Urinary bladder (tissue), 3 donors: ENCODE measurements at regions not wholly inside any gene's neighbourhood (a gene's known extent, or its start where the extent isn't known, plus 50 kb on each side); places are given as distances from the start of the nearest gene placed in this dataset.

Experiments
- DNase-seq: peaks from one replicate; pipeline ENCODE4 v3.0.0-alpha.2; 2015; ENCODE audit errors: extremely low spot score
- H3K27ac ChIP-seq: one replicate; pipeline ENCODE4 v1.5.1; 2013; ENCODE audit warnings: low read depth, mild to moderate bottlenecking, moderate library complexity
- H3K36me3 ChIP-seq: one replicate; pipeline ENCODE4 v1.6.1; 2013; ENCODE audit warnings: mild to moderate bottlenecking, moderate library complexity; ENCODE audit not compliant: insufficient read depth
- H3K4me1 ChIP-seq: one replicate; pipeline ENCODE4 v1.6.1; 2013; ENCODE audit warnings: mild to moderate bottlenecking, moderate library complexity; ENCODE audit not compliant: insufficient read depth
- H3K4me3 ChIP-seq: one replicate; pipeline ENCODE4 v1.5.1; 2013; ENCODE audit warnings: low read depth, low read length
- WGBS: extraction: QIAGEN DNeasy Blood & Tissue Kit; methylation state at CpG from one replicate; pipeline ENCODE4 v1.1.7; 2013; 5-methylcytosine and 5-hydroxymethylcytosine counted together
- donor health status: healthy with polysubstance abuse.
- donor health status: healthy.

- Histone ChIP-seq H3K27ac (no peak overlapping the region), H3K4me3 (no peak overlapping the region), H3K36me3 (no peaks in the 10 kb centered on the region), H3K4me1 (no peaks in the 10 kb centered on the region)
- WGBS = 89% methylated on average over 10 of the region's 10 CpGs
- DNase-seq = no peak
Observed at GRCh38 chr3:110958313-110959147, 113.1 kb upstream of the NECTIN3 start.

- DNase-seq = no peak
- Histone ChIP-seq H3K4me1 (no peaks in the 10 kb centered on the region), H3K27ac (no peak overlapping the region), H3K4me3 (no peak overlapping the region), H3K36me3 (no peaks in the 10 kb centered on the region)
- 96% methylated on average over 5 of the region's 5 CpGs for WGBS
Observed at GRCh38 chr3:110965976-110966375, 105.6 kb upstream of the NECTIN3 start.

GRCh38 chr3:110966966-110967663, 104.5 kb upstream of the NECTIN3 start:
- Histone ChIP-seq H3K36me3 (peaks cover under 1% of the 10 kb centered on the region), H3K4me3 (no peak overlapping the region), H3K27ac (no peak overlapping the region), H3K4me1 (no peaks in the 10 kb centered on the region)
- 94% methylated on average over 3 of the region's 3 CpGs for WGBS
- DNase-seq = no peak

GRCh38 chr3:110968076-110968475, 103.5 kb upstream of the NECTIN3 start:
- Histone ChIP-seq H3K4me3 (no peak overlapping the region), H3K4me1 (no peaks in the 10 kb centered on the region), H3K36me3 (peaks cover 1% of the 10 kb centered on the region), H3K27ac (no peak overlapping the region)
- 79% methylated on average over 1 of the region's 1 CpG for WGBS
- DNase-seq = no peak

- no peaks in the 10 kb centered on the region for H3K4me1 ChIP-seq
- no peak for DNase-seq
- no peak overlapping the region for H3K4me3 ChIP-seq
- WGBS = 94% methylated on average over 19 of the region's 19 CpGs
- peaks cover 1% of the 10 kb centered on the region for H3K36me3 ChIP-seq
- no peak overlapping the region for H3K27ac ChIP-seq
Observed at GRCh38 chr3:110969229-110970211, 102.1 kb upstream of the NECTIN3 start.

GRCh38 chr3:110971010-110971601, 100.5 kb upstream of the NECTIN3 start:
- DNase-seq = no peak
- H3K4me1 ChIP-seq = no peaks in the 10 kb centered on the region
- H3K27ac ChIP-seq = no peak overlapping the region
- 94% methylated on average over 9 of the region's 9 CpGs for WGBS
- H3K36me3 ChIP-seq = peaks cover 1% of the 10 kb centered on the region
- no peak overlapping the region for H3K4me3 ChIP-seq

GRCh38 chr3:110973263-110973895, 98.2 kb upstream of the NECTIN3 start:
- WGBS = 73% methylated on average over 2 of the region's 2 CpGs

GRCh38 chr3:110974902-110975301, 96.7 kb upstream of the NECTIN3 start:
- DNase-seq = no peak
- no peak overlapping the region for H3K27ac ChIP-seq
- peaks cover 1% of the 10 kb centered on the region for H3K36me3 ChIP-seq
- 17% methylated on average over 2 of the region's 2 CpGs for WGBS
- no peak overlapping the region for H3K4me3 ChIP-seq
- H3K4me1 ChIP-seq = no peaks in the 10 kb centered on the region

More at GRCh38 chr3:110973263-110973895, 98.2 kb upstream of the NECTIN3 start:
- DNase-seq = no peak
- Histone ChIP-seq H3K4me1 (no peaks in the 10 kb centered on the region), H3K4me3 (no peak overlapping the region), H3K27ac (no peak overlapping the region), H3K36me3 (peaks cover 1% of the 10 kb centered on the region)

GRCh38 chr3:110984456-110985250, 87.0 kb upstream of the NECTIN3 start:
- WGBS = 90% methylated on average over 4 of the region's 4 CpGs
- no peaks in the 10 kb centered on the region for H3K36me3 ChIP-seq
- H3K27ac ChIP-seq = no peak overlapping the region
- no peak overlapping the region for H3K4me3 ChIP-seq
- DNase-seq = no peak
- no peaks in the 10 kb centered on the region for H3K4me1 ChIP-seq

GRCh38 chr3:110989446-110989845, 82.2 kb upstream of the NECTIN3 start:
- 94% methylated on average over 5 of the region's 5 CpGs for WGBS
- no peak for DNase-seq
- no peaks in the 10 kb centered on the region for H3K4me1 ChIP-seq

GRCh38 chr3:110995461-110996231, 76.0 kb upstream of the NECTIN3 start:
- WGBS = 54% methylated on average over 2 of the region's 2 CpGs

More at GRCh38 chr3:110989446-110989845, 82.2 kb upstream of the NECTIN3 start:
- H3K4me3 ChIP-seq = no peak overlapping the region
- H3K27ac ChIP-seq = no peak overlapping the region
- H3K36me3 ChIP-seq = no peaks in the 10 kb centered on the region

More at GRCh38 chr3:110995461-110996231, 76.0 kb upstream of the NECTIN3 start:
- no peak overlapping the region for H3K27ac ChIP-seq
- H3K4me3 ChIP-seq = no peak overlapping the region
- DNase-seq = no peak
- no peaks in the 10 kb centered on the region for H3K4me1 ChIP-seq
- no peaks in the 10 kb centered on the region for H3K36me3 ChIP-seq
